Pancreas (tissue), 10 donors: ENCODE measurements at regions not wholly inside any gene's neighbourhood (a gene's known extent, or its start where the extent isn't known, plus 50 kb on each side); places are given as distances from the start of the nearest gene placed in this dataset.

ENCODE experiments used
- ATAC-seq, 4 donors: fragments of 200-7000 bp; cut with Tn5 transposase; one replicate each; pipeline versions ENCODE4 v1.8.0 to v1.9.1; 2020; ENCODE audit warnings: mild to moderate bottlenecking in 4 of 4, moderate library complexity in 4 of 4
- DNase-seq, 6 donors: peaks; one replicate each; pipeline ENCODE4 v3.0.0-alpha.2; 2020
- FAIRE-seq: peaks from 2 replicates; lab custom pipeline; 2012; peaks lifted over from hg19 to GRCh38; lab: Jason Lieb, UNC
- H3K27ac ChIP-seq, 4 donors: fragments of 200-600 bp; sonication (generic); 1 replicate in 3 of 4; 2 replicates in 1 of 4; pipeline versions ENCODE4 v1.5.0 to v1.8.0; 2020
- H3K27me3 ChIP-seq, 4 donors: fragments of 200-600 bp; one replicate each; pipeline ENCODE4 v1.8.0; 2021
- H3K36me3 ChIP-seq, 3 donors: fragments of 200-600 bp; sonication (generic) in 1 of 3; one replicate each; pipeline versions ENCODE4 v1.5.0 to v1.8.0; 2020 to 2021
- H3K4me1 ChIP-seq, 3 donors: fragments of 200-600 bp; one replicate each; pipeline ENCODE4 v1.8.0; 2021
- H3K4me3 ChIP-seq, 4 donors: fragments of 200-600 bp; sonication (generic) in 2 of 4; one replicate each; pipeline versions ENCODE4 v1.5.0 to v1.8.0; 2020 to 2021
- H3K9me3 ChIP-seq, 4 donors: fragments of 200-600 bp; one replicate each; pipeline ENCODE4 v1.8.0; 2021
- CTCF ChIP-seq, 4 donors: fragments of 200-600 bp; sonication (generic) in 3 of 4; IDR thresholded peaks; one replicate each; pipeline versions ENCODE4 v1.5.0 to v1.8.0; 2021; ENCODE audit warnings: antibody characterized with exemption in 4 of 4
- WGBS, 2 donors: extraction: QIAGEN DNeasy Blood & Tissue Kit; methylation state at CpG; one replicate each; pipeline ENCODE4 v1.1.7; 2013; 5-methylcytosine and 5-hydroxymethylcytosine counted together
- intact Hi-C, 3 donors: fragments of 100-400 bp; cut with DNase I; formaldehyde crosslinking; loops; one replicate each; pipeline versions ENCODE4 v1.11.1 to v1.14.2; 2022
- donor health status: healthy with polysubstance abuse.
- donor health status: DM: no; HTN: no; CAD: no; lungs with moderate emphysema.
- donor health status: DM: no; HTN: no; CAD: no.
- donor health status: control.
- donor health status: control.
- donor health status: Bipolar disorder and iron deficiency.
- donor health status: DM: yes; HTN: yes; CAD: no.
- donor health status: DM: no; HTN: no; CAD: no.
- donor health status: DM: no; HTN: no; CAD: no.
- donor health status: DM: yes; HTN: yes; CAD: no.

DNA sequence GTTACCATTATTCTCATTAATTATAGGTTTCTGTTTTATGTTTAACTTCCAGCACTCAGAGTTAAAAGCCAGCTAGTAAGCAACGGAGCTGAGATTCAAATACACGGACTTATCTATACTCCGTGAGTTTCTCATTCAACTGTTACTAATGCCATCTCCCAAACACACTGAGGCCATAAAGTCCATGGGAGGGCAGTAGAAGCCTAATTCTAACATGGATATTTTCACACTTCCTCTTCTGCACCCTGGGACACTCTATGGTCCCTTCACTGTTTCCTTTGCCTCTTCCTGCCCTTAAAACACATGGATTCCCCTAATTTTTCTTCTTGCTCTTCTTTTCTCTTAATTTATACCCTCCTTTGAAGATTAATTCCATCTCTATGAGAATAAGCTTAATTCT lies 245.0 kb downstream of the KLF13 start:
- Histone ChIP-seq H3K27ac (no peak overlapping the region), H3K9me3 (no peaks in the 10 kb centered on the region), H3K36me3 (no peaks in the 10 kb centered on the region), H3K4me1 (no peaks in the 10 kb centered on the region), H3K4me3 (no peak overlapping the region), H3K27me3 (no peaks in the 10 kb centered on the region)
- FAIRE-seq (no peak), DNase-seq (no peak), ATAC-seq (no peak)
- WGBS, 2 donors = 72 to 76% methylated on average over 3 of the region's 3 CpGs
- intact Hi-C loops = no loop called here
- TF ChIP-seq CTCF (IDR thresholded peaks at IDR 0.05) = no peak

GRCh38 chr15:31573759-31574158 lies 247.1 kb downstream of the KLF13 start:
- intact Hi-C loops = no loop called here
- Histone ChIP-seq H3K27me3 (no peaks in the 10 kb centered on the region), H3K4me1 (no peaks in the 10 kb centered on the region), H3K27ac (no peak overlapping the region), H3K36me3 (no peaks in the 10 kb centered on the region), H3K9me3 (no peaks in the 10 kb centered on the region), H3K4me3 (no peak overlapping the region)
- no peak for FAIRE-seq
- no peak for TF ChIP-seq CTCF (IDR thresholded peaks at IDR 0.05)
- 96 to 100% methylated on average over 3 of the region's 3 CpGs for WGBS, 2 donors
- no peak for DNase-seq
- no peak for ATAC-seq

GRCh38 chr15:31574766-31575165 lies 248.1 kb downstream of the KLF13 start:
- no peaks in the 10 kb centered on the region for H3K36me3 ChIP-seq
- no peaks in the 10 kb centered on the region for H3K9me3 ChIP-seq
- DNase-seq = no peak
- 80 to 82% methylated on average over 1 of the region's 1 CpG for WGBS, 2 donors
- H3K27ac ChIP-seq = no peak overlapping the region
- no peak for TF ChIP-seq CTCF (IDR thresholded peaks at IDR 0.05)
- intact Hi-C loops = no loop called here
- no peaks in the 10 kb centered on the region for H3K27me3 ChIP-seq
- FAIRE-seq = no peak
- no peaks in the 10 kb centered on the region for H3K4me1 ChIP-seq
- no peak overlapping the region for H3K4me3 ChIP-seq
- ATAC-seq = no peak

- Histone ChIP-seq H3K9me3 (no peaks in the 10 kb centered on the region), H3K36me3 (no peaks in the 10 kb centered on the region), H3K27me3 (no peaks in the 10 kb centered on the region), H3K4me1 (no peaks in the 10 kb centered on the region), H3K27ac (no peak overlapping the region), H3K4me3 (no peak overlapping the region)
- DNase-seq (no peak), FAIRE-seq (no peak), ATAC-seq (no peak)
- intact Hi-C loops = no loop called here
- 68 to 74% methylated on average over 5 of the region's 5 CpGs for WGBS, 2 donors
- TF ChIP-seq CTCF (IDR thresholded peaks at IDR 0.05) = no peak
These were observed 250.5 kb downstream of the KLF13 start for GRCh38 chr15:31577108-31577507.

DNA sequence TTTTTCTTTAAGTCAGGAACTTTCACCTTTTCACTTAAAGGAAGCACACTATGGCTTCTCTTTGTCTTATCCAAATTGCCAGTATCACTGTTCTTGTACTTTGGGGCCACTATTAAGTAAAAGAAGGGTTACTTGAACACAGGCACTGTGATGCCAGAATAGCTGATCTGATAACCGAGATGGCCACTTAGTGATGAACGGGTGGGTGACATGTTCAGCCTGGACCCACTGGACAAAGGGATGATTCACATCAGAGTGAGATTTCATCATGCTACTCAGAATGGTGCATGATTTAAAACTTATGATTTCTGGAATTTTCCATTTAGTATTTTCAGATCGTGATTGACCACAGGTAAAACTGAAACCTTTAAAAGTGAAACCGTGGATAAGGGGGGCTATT lies 252.6 kb downstream of the KLF13 start:
- ATAC-seq (no peak), FAIRE-seq (no peak), DNase-seq (no peak)
- intact Hi-C loops = no loop called here
- no peak overlapping the region for H3K27ac ChIP-seq
- H3K27me3 ChIP-seq = no peaks in the 10 kb centered on the region
- H3K36me3 ChIP-seq = no peaks in the 10 kb centered on the region
- no peak for TF ChIP-seq CTCF (IDR thresholded peaks at IDR 0.05)
- WGBS, 2 donors = 74 to 84% methylated on average over 4 of the region's 4 CpGs
- H3K9me3 ChIP-seq = no peaks in the 10 kb centered on the region
- H3K4me1 ChIP-seq = no peaks in the 10 kb centered on the region
- no peak overlapping the region for H3K4me3 ChIP-seq
